ENCODE measurements at regions not wholly inside any gene's neighbourhood (a gene's known extent, or its start where the extent isn't known, plus 50 kb on each side); places are given as distances from the start of the nearest gene placed in this dataset.

DNA sequence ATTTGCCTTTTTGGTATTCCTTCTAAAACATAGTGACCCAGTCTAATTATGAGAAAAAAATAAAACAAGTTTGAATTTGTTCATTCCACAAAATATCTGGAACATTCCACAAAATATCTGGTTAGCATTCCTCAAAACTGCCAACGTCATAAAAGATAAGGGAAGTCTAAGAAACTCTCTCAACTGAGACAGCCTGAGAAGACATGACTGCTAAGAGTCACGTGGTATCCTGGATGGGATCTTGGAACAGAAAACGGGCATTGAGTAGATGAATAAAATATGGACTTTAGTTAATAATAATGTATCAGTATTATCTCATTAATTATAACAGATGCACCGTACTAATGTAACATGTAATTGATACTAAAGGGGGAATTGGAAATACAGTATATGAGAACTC, 280.9 kb downstream of the ARAP2 start:
- ATAC-seq (no peak), DNase-seq (no peak)
- Histone ChIP-seq H3K4me3 (ENCODE audit: low read length) (no peak overlapping the region), H3K27me3 (ENCODE audit: control insufficient read depth, insufficient read depth, low read length) (no peaks in the 10 kb centered on the region), H3K4me1 (ENCODE audit: control insufficient read depth, insufficient read depth, low read length) (no peaks in the 10 kb centered on the region), H3K9me3 (ENCODE audit: control insufficient read depth, insufficient read depth, low read length) (no peaks in the 10 kb centered on the region), H3K27ac (ENCODE audit: low read length) (no peak overlapping the region), H3K36me3 (ENCODE audit: control insufficient read depth, insufficient read depth, low read length) (no peaks in the 10 kb centered on the region)
- Mint-ChIP-seq H3K27ac (no peak overlapping the region), H3K36me3 (no peaks in the 10 kb centered on the region), H3K27me3 (ENCODE audit: low read depth in 2 of 2) (no peaks in the 10 kb centered on the region), H3K4me1 (peaks cover 10% of the 10 kb centered on the region in 2 donors), H3K9me3 (peaks cover 0 to 2% of the 10 kb centered on the region in 2 donors), H3K4me3 (no peak overlapping the region)
- intact Hi-C loops (cut with micrococcal nuclease), result no loop called here
- WGBS (ENCODE audit: insufficient coverage), result 100% methylated on average over 1 of the region's 4 CpGs
- TF ChIP-seq, protein P1, sequence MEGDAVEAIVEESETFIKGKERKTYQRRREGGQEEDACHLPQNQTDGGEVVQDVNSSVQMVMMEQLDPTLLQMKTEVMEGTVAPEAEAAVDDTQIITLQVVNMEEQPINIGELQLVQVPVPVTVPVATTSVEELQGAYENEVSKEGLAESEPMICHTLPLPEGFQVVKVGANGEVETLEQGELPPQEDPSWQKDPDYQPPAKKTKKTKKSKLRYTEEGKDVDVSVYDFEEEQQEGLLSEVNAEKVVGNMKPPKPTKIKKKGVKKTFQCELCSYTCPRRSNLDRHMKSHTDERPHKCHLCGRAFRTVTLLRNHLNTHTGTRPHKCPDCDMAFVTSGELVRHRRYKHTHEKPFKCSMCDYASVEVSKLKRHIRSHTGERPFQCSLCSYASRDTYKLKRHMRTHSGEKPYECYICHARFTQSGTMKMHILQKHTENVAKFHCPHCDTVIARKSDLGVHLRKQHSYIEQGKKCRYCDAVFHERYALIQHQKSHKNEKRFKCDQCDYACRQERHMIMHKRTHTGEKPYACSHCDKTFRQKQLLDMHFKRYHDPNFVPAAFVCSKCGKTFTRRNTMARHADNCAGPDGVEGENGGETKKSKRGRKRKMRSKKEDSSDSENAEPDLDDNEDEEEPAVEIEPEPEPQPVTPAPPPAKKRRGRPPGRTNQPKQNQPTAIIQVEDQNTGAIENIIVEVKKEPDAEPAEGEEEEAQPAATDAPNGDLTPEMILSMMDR (IDR thresholded peaks at IDR 0.05), result no peak

DNA sequence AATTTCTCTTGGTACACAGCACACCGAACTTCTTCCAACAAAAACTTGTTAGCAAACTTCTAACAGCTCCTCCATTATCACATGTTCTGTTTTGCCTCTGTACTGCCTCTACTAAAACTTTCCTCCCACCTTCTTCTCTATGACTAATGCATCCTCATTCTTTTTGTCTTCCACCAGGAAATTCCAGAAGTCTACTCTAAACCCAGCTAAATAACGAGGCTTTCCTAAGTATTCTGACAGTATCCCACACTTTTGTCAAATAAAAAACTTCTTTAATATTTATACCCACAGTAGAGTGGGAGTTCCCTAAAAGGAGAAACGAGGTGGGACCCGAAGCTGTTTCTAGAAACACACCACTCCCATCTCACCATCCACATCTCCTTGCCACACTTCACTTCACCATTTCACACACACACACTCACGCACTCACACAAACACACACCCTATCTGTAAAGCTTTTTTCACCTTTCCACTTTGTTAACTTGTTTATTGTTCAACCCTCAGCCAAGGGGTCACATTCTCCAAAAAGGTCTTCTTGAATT, 280.3 kb downstream of the ARAP2 start:
- Mint-ChIP-seq H3K36me3 (no peaks in the 10 kb centered on the region), H3K27ac (no peak overlapping the region), H3K27me3 (ENCODE audit: low read depth in 2 of 2) (no peaks in the 10 kb centered on the region), H3K9me3 (peaks cover 0 to 2% of the 10 kb centered on the region in 2 donors), H3K4me3 (no peak overlapping the region), H3K4me1 (peaks cover 10% of the 10 kb centered on the region in 2 donors)
- TF ChIP-seq, protein P1 (IDR thresholded peaks at IDR 0.05), result no peak
- Histone ChIP-seq H3K27ac (ENCODE audit: low read length) (no peak overlapping the region), H3K27me3 (ENCODE audit: control insufficient read depth, insufficient read depth, low read length) (no peaks in the 10 kb centered on the region), H3K4me1 (ENCODE audit: control insufficient read depth, insufficient read depth, low read length) (no peaks in the 10 kb centered on the region), H3K4me3 (ENCODE audit: low read length) (no peak overlapping the region), H3K36me3 (ENCODE audit: control insufficient read depth, insufficient read depth, low read length) (no peaks in the 10 kb centered on the region), H3K9me3 (ENCODE audit: control insufficient read depth, insufficient read depth, low read length) (no peaks in the 10 kb centered on the region)
- intact Hi-C loops (cut with micrococcal nuclease), result no loop called here
- no peak for DNase-seq
- 79% methylated on average over 5 of the region's 5 CpGs for WGBS (ENCODE audit: insufficient coverage)
- no peak for ATAC-seq

DNA sequence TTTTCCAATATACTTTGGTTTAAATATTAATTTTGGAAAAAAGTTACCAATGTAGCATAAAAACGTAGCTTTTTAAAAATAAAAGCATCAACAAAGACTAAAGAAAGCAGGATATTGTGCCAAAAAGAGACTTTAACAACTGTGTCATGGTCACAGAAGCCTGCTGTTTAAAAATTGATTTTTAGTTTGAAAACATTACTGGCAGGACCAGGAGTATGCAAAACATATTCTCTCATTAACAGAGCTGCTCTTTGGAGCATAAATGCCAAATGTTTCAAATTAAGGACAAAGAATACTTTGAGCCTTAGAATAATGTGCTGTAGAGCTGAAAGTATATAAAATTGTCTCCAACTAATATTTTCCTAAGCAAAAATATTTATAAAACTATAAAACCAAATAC, 279.0 kb downstream of the ARAP2 start:
- no peaks in the 10 kb centered on the region for H3K9me3 ChIP-seq (ENCODE audit: control insufficient read depth, insufficient read depth, low read length)
- H3K4me3 ChIP-seq (ENCODE audit: low read length), result no peak overlapping the region
- H3K27me3 Mint-ChIP-seq (ENCODE audit: low read depth in 2 of 2), result no peaks in the 10 kb centered on the region
- TF ChIP-seq, protein P1 (IDR thresholded peaks at IDR 0.05), result no peak
- H3K4me3 Mint-ChIP-seq, result no peak overlapping the region
- H3K4me1 Mint-ChIP-seq, result peaks cover 10% of the 10 kb centered on the region in 2 donors
- H3K27ac ChIP-seq (ENCODE audit: low read length), result no peak overlapping the region
- H3K36me3 Mint-ChIP-seq, result no peaks in the 10 kb centered on the region
- intact Hi-C loops (cut with micrococcal nuclease), result no loop called here
- whole genome bisulfite sequencing (ENCODE audit: insufficient coverage), result 100% methylated on average over 1 of the region's 1 CpG
- no peaks in the 10 kb centered on the region for H3K4me1 ChIP-seq (ENCODE audit: control insufficient read depth, insufficient read depth, low read length)
- H3K27me3 ChIP-seq (ENCODE audit: control insufficient read depth, insufficient read depth, low read length), result no peaks in the 10 kb centered on the region
- no peak overlapping the region for H3K27ac Mint-ChIP-seq
- no peaks in the 10 kb centered on the region for H3K9me3 Mint-ChIP-seq
- no peaks in the 10 kb centered on the region for H3K36me3 ChIP-seq (ENCODE audit: control insufficient read depth, insufficient read depth, low read length)
- DNase-seq (no peak), ATAC-seq (no peak)

DNA sequence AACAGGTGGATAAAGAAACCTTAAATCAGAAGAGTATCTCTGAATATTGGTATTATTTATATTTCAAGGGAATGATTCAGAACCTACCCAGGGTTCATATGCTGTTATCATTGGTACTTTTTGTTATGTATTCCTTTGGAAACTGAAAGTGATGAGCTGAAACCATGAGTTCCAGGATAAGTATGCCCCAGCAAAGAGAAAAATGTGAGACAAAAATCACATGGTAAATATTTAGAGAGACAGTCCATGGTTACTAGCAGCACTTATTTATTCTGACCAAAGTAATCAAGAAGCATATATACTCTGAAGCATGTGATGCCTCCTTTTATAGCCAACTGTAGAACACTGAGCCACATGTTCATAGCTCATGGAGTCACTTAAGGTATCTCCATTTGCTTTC, 277.7 kb downstream of the ARAP2 start:
- H3K4me3 ChIP-seq (ENCODE audit: low read length), result no peak overlapping the region
- H3K9me3 ChIP-seq (ENCODE audit: control insufficient read depth, insufficient read depth, low read length), result no peaks in the 10 kb centered on the region
- Mint-ChIP-seq H3K4me1 (peaks cover 10% of the 10 kb centered on the region in 2 donors), H3K36me3 (no peaks in the 10 kb centered on the region), H3K9me3 (no peaks in the 10 kb centered on the region), H3K27me3 (ENCODE audit: low read depth in 2 of 2) (no peaks in the 10 kb centered on the region), H3K4me3 (no peak overlapping the region), H3K27ac (no peak overlapping the region)
- H3K36me3 ChIP-seq (ENCODE audit: control insufficient read depth, insufficient read depth, low read length), result no peaks in the 10 kb centered on the region
- TF ChIP-seq, protein P1 (IDR thresholded peaks at IDR 0.05), result no peak
- intact Hi-C loops (cut with micrococcal nuclease), result no loop called here
- DNase-seq, result no peak
- no peaks in the 10 kb centered on the region for H3K4me1 ChIP-seq (ENCODE audit: control insufficient read depth, insufficient read depth, low read length)
- no peaks in the 10 kb centered on the region for H3K27me3 ChIP-seq (ENCODE audit: control insufficient read depth, insufficient read depth, low read length)
- H3K27ac ChIP-seq (ENCODE audit: low read length), result no peak overlapping the region
- ATAC-seq, result no peak

Measured in natural killer cell (primary cell).